ENCODE measurements at regions not wholly inside any gene's neighbourhood (a gene's known extent, or its start where the extent isn't known, plus 50 kb on each side); places are given as distances from the start of the nearest gene placed in this dataset.
"Not testable (repeated sequence)": the region's sequence is repeated elsewhere in the genome, so short reads cannot be mapped to it uniquely, and the experiment has no call there.

GRCh38 chr11:92601048-92601447 lies 368.4 kb upstream of the MTNR1B start:
- DNase-seq (ENCODE audit: extremely low read depth, insufficient read length), result no peak
- Histone ChIP-seq H3K4me3 (replicated peaks; ENCODE audit: low read depth, low read length) (no peak overlapping the region), H3K36me3 (ENCODE audit: control insufficient read depth, insufficient read depth, low read length) (no peaks in the 10 kb centered on the region), H3K27me3 (replicated peaks; ENCODE audit: control insufficient read depth, insufficient read depth, low read length) (no peaks in the 10 kb centered on the region; the same call in 1 of the 2 replicates)
- TF ChIP-seq CTCF (IDR thresholded peaks at IDR 0.05; ENCODE audit: insufficient read depth, low read length, poor library complexity, severe bottlenecking), result no peak

- TF ChIP-seq CTCF (IDR thresholded peaks at IDR 0.05; ENCODE audit: insufficient read depth, low read length, poor library complexity, severe bottlenecking), result no peak
- DNase-seq (ENCODE audit: extremely low read depth, insufficient read length), result no peak
- Histone ChIP-seq H3K27me3 (replicated peaks; ENCODE audit: control insufficient read depth, insufficient read depth, low read length) (no peaks in the 10 kb centered on the region), H3K36me3 (ENCODE audit: control insufficient read depth, insufficient read depth, low read length) (no peaks in the 10 kb centered on the region), H3K4me3 (replicated peaks; ENCODE audit: low read depth, low read length) (no peak overlapping the region)
Observed at GRCh38 chr11:92605667-92606066, 363.8 kb upstream of the MTNR1B start.

GRCh38 chr11:92607969-92608722 lies 361.3 kb upstream of the MTNR1B start:
- Histone ChIP-seq H3K4me3 (replicated peaks; ENCODE audit: low read depth, low read length) (no peak overlapping the region), H3K27me3 (replicated peaks; ENCODE audit: control insufficient read depth, insufficient read depth, low read length) (no peaks in the 10 kb centered on the region), H3K36me3 (ENCODE audit: control insufficient read depth, insufficient read depth, low read length) (no peaks in the 10 kb centered on the region)
- no peak for TF ChIP-seq CTCF (IDR thresholded peaks at IDR 0.05; ENCODE audit: insufficient read depth, low read length, poor library complexity, severe bottlenecking)
- DNase-seq (ENCODE audit: extremely low read depth, insufficient read length), result no peak

- no peaks in the 10 kb centered on the region for H3K27me3 ChIP-seq (replicated peaks; ENCODE audit: control insufficient read depth, insufficient read depth, low read length)
- H3K36me3 ChIP-seq (ENCODE audit: control insufficient read depth, insufficient read depth, low read length), result no peaks in the 10 kb centered on the region
- TF ChIP-seq CTCF (IDR thresholded peaks at IDR 0.05; ENCODE audit: insufficient read depth, low read length, poor library complexity, severe bottlenecking), result no peak
- H3K4me3 ChIP-seq (replicated peaks; ENCODE audit: low read depth, low read length), result no peak overlapping the region
- no peak for DNase-seq (ENCODE audit: extremely low read depth, insufficient read length)
Observed at GRCh38 chr11:92611157-92611556, 358.3 kb upstream of the MTNR1B start.

- H3K36me3 ChIP-seq (ENCODE audit: control insufficient read depth, insufficient read depth, low read length); DNase-seq (ENCODE audit: extremely low read depth, insufficient read length); H3K4me3 ChIP-seq (replicated peaks; ENCODE audit: low read depth, low read length); H3K27me3 ChIP-seq (replicated peaks; ENCODE audit: control insufficient read depth, insufficient read depth, low read length): not testable (repeated sequence)
Observed at GRCh38 chr11:92618020-92618419, 351.4 kb upstream of the MTNR1B start.

GRCh38 chr11:92623055-92623454 lies 346.4 kb upstream of the MTNR1B start:
- no peak for DNase-seq (ENCODE audit: extremely low read depth, insufficient read length)
- Histone ChIP-seq H3K4me3 (replicated peaks; ENCODE audit: low read depth, low read length) (no peak overlapping the region), H3K27me3 (replicated peaks; ENCODE audit: control insufficient read depth, insufficient read depth, low read length) (no peaks in the 10 kb centered on the region), H3K36me3 (ENCODE audit: control insufficient read depth, insufficient read depth, low read length) (no peaks in the 10 kb centered on the region)
- no peak for TF ChIP-seq CTCF (IDR thresholded peaks at IDR 0.05; ENCODE audit: insufficient read depth, low read length, poor library complexity, severe bottlenecking)
